ENCODE measurements at regions not wholly inside any gene's neighbourhood (a gene's known extent, or its start where the extent isn't known, plus 50 kb on each side); places are given as distances from the start of the nearest gene placed in this dataset.
A peak's percentile ranks its signal among the peaks of the same experiment; 100 is the strongest.
"Not testable (repeated sequence)": the region's sequence is repeated elsewhere in the genome, so short reads cannot be mapped to it uniquely, and the experiment has no call there.

DNA sequence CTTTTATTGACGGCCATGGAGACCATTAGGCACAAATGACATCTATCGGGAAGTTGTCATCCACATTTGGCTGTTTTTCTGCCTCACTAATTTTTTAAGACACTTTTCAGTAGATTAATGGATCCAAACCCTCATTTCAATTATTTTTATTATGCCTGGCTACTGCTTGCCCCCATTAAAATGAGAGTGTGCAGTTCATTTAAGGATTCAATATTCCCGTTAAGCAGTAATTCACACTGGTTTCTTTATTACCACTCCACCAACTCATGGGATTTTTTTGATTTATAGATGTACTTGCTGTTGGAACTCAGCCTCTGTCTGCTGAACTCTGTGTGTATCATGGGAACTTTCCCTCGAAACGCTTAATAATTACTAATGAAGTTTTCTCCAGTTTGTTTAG, 291.8 kb upstream of the PRKX start:
- Histone ChIP-seq H3K4me1 (ENCODE audit: control insufficient read depth in 2 of 2, insufficient read depth in 2 of 2, low read length in 1 of 2) (no peaks in the 10 kb centered on the region), H3K36me3 (ENCODE audit: control insufficient read depth in 2 of 2, insufficient read depth in 2 of 2, low read length in 1 of 2) (no peaks in the 10 kb centered on the region), H3K9me3 (ENCODE audit: control insufficient read depth in 2 of 2, insufficient read depth in 1 of 2, low read depth in 1 of 2, low read length in 1 of 2) (no peaks in the 10 kb centered on the region), H3K4me3 (ENCODE audit: low read depth in 1 of 2, low read length in 2 of 2) (no peak overlapping the region), H3K27ac (ENCODE audit: low read depth in 2 of 2, low read length in 1 of 2) (no peak overlapping the region), H3K27me3 (ENCODE audit: control insufficient read depth in 1 of 2, insufficient read depth in 2 of 2, low read length in 2 of 2) (no peaks in the 10 kb centered on the region)
- WGBS, 2 donors = 75 to 86% methylated on average over 5 of the region's 5 CpGs

DNA sequence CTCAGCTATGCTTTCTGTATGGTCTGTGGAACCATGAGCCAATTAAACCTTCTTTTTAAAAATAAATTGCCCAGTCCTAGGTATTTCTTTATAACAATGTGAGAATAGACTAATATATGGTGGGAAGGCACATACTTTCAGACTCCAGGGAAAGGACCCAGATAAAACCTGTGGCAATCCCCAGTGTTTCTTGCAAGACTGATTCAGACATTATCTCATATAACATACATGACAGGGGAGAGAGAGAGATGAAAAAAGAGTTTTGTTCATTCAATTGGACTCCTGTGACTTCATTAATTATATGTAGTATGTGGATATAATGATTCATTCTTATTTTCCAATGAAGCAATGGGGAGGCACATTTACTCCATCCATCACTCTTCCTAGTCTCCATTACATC, 291.4 kb upstream of the PRKX start:
- no peaks in the 10 kb centered on the region for H3K27me3 ChIP-seq (ENCODE audit: control insufficient read depth in 1 of 2, insufficient read depth in 2 of 2, low read length in 2 of 2)
- no peaks in the 10 kb centered on the region for H3K4me1 ChIP-seq (ENCODE audit: control insufficient read depth in 2 of 2, insufficient read depth in 2 of 2, low read length in 1 of 2)
- no peak overlapping the region for H3K27ac ChIP-seq (ENCODE audit: low read depth in 2 of 2, low read length in 1 of 2)
- H3K4me3 ChIP-seq (ENCODE audit: low read depth in 1 of 2, low read length in 2 of 2) = no peak overlapping the region
- no peaks in the 10 kb centered on the region for H3K36me3 ChIP-seq (ENCODE audit: control insufficient read depth in 2 of 2, insufficient read depth in 2 of 2, low read length in 1 of 2)
- H3K9me3 ChIP-seq (ENCODE audit: control insufficient read depth in 2 of 2, insufficient read depth in 1 of 2, low read depth in 1 of 2, low read length in 1 of 2) = no peaks in the 10 kb centered on the region

DNA sequence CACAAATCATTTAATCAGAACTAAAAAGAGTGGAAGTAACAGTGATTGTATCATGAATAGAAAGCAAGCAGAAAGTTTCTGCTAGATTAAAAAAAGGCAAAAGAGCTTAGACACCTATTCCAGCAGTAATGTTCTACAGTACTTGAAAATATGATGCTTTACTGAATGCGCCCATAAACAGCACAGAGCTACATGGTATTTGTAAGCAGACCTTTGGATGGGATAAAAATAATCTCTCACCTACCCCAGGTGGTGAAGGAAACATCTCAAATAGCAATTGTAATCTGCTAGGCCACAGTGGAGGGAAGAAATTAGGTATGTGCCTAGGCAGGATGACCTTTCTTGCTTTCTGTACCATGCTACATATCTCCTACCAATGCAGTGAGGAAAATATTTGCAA, 280.9 kb upstream of the PRKX start:
- Histone ChIP-seq H3K4me3 (ENCODE audit: low read depth in 1 of 2, low read length in 2 of 2) (no peak overlapping the region), H3K4me1 (ENCODE audit: control insufficient read depth in 2 of 2, insufficient read depth in 2 of 2, low read length in 1 of 2) (no peaks in the 10 kb centered on the region), H3K9me3 (ENCODE audit: control insufficient read depth in 2 of 2, insufficient read depth in 1 of 2, low read depth in 1 of 2, low read length in 1 of 2) (no peaks in the 10 kb centered on the region), H3K36me3 (ENCODE audit: control insufficient read depth in 2 of 2, insufficient read depth in 2 of 2, low read length in 1 of 2) (no peaks in the 10 kb centered on the region), H3K27ac (ENCODE audit: low read depth in 2 of 2, low read length in 1 of 2) (no peak overlapping the region), H3K27me3 (ENCODE audit: control insufficient read depth in 1 of 2, insufficient read depth in 2 of 2, low read length in 2 of 2) (no peaks in the 10 kb centered on the region)
- 96 to 97% methylated on average over 1 of the region's 1 CpG for WGBS, 2 donors

GRCh38 chrX:3990569-3990968, 277.1 kb upstream of the PRKX start:
- H3K4me1 ChIP-seq (ENCODE audit: control insufficient read depth in 2 of 2, insufficient read depth in 2 of 2, low read length in 1 of 2) = no peaks in the 10 kb centered on the region
- no peaks in the 10 kb centered on the region for H3K36me3 ChIP-seq (ENCODE audit: control insufficient read depth in 2 of 2, insufficient read depth in 2 of 2, low read length in 1 of 2)
- no peak overlapping the region for H3K27ac ChIP-seq (ENCODE audit: low read depth in 2 of 2, low read length in 1 of 2)
- WGBS, 2 donors = 60 to 65% methylated on average over 1 of the region's 1 CpG
- H3K27me3 ChIP-seq (ENCODE audit: control insufficient read depth in 1 of 2, insufficient read depth in 2 of 2, low read length in 2 of 2) = no peaks in the 10 kb centered on the region
- no peaks in the 10 kb centered on the region for H3K9me3 ChIP-seq (ENCODE audit: control insufficient read depth in 2 of 2, insufficient read depth in 1 of 2, low read depth in 1 of 2, low read length in 1 of 2)
- no peak overlapping the region for H3K4me3 ChIP-seq (ENCODE audit: low read depth in 1 of 2, low read length in 2 of 2)

DNA sequence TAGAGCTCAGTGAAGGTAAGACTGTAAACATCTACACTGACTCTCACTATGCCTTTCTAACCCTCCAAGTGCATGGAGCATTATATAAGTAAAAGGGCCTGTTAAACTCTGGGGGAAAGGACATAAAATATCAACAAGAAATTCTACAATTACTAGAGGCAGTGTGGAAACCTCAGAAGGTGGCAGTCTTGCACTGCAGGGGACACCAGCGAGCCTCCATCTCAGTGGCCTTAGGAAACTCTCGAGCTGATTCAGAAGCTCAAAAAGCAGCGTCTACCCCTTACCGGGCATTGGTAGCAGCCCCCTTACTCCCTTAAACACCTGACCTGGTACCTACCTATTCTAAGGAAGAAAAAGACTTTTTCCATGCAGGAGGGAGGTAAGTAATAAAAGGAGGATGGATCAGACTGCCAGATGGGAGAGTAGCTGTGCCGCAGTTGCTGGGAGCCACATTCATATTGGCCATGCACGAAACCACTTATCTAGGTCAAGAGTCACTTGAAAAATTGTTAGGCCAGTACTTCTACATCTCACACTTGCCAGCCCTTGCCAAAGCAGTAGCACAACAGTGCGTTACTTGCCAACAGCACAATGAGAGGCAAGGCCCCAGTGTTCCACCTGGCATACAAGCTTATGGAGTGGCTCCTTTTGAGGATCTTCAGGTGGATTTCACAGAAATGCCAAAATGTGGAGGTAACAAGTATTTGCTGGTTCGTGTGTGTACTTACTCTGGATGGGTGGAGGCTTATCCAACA, 258.8 kb upstream of the PRKX start:
- not testable (repeated sequence) for H3K27ac ChIP-seq (ENCODE audit: low read depth in 2 of 2, low read length in 1 of 2); H3K9me3 ChIP-seq (ENCODE audit: control insufficient read depth in 2 of 2, insufficient read depth in 1 of 2, low read depth in 1 of 2, low read length in 1 of 2); H3K36me3 ChIP-seq (ENCODE audit: control insufficient read depth in 2 of 2, insufficient read depth in 2 of 2, low read length in 1 of 2); H3K4me1 ChIP-seq (ENCODE audit: control insufficient read depth in 2 of 2, insufficient read depth in 2 of 2, low read length in 1 of 2); H3K4me3 ChIP-seq (ENCODE audit: low read depth in 1 of 2, low read length in 2 of 2); H3K27me3 ChIP-seq (ENCODE audit: control insufficient read depth in 1 of 2, insufficient read depth in 2 of 2, low read length in 2 of 2)
- WGBS, 2 donors = 64 to 67% methylated on average over 8 of the region's 8 CpGs

DNA sequence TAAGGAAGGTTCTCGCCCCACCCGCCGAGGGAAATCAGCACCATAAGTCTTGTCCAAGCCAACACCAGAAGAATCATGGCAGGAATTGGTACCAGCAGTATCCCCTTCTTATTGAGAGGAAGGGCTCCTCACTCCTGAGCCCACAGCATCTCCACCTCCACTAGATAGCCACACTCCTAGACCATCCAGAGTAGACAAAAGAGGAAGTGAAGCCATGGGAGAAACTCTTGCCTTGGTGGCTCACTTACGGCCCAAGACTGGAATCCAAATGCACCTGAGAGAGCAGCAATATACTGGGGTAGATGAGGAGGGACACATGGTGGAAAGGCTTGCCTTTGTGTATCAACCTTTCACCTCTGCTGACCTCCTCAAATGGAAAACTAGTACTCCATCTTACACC, 255.3 kb upstream of the PRKX start:
- Histone ChIP-seq H3K4me3 (ENCODE audit: low read depth in 1 of 2, low read length in 2 of 2) (no peak overlapping the region), H3K27me3 (ENCODE audit: control insufficient read depth in 1 of 2, insufficient read depth in 2 of 2, low read length in 2 of 2) (no peaks in the 10 kb centered on the region), H3K36me3 (ENCODE audit: control insufficient read depth in 2 of 2, insufficient read depth in 2 of 2, low read length in 1 of 2) (no peaks in the 10 kb centered on the region), H3K4me1 (ENCODE audit: control insufficient read depth in 2 of 2, insufficient read depth in 2 of 2, low read length in 1 of 2) (no peaks in the 10 kb centered on the region), H3K9me3 (ENCODE audit: control insufficient read depth in 2 of 2, insufficient read depth in 1 of 2, low read depth in 1 of 2, low read length in 1 of 2) (no peaks in the 10 kb centered on the region), H3K27ac (ENCODE audit: low read depth in 2 of 2, low read length in 1 of 2) (no peak overlapping the region)
- WGBS, 2 donors = 97 to 98% methylated on average over 4 of the region's 4 CpGs

GRCh38 chrX:3963980-3964379, 250.5 kb upstream of the PRKX start:
- Histone ChIP-seq H3K4me3 (ENCODE audit: low read depth in 1 of 2, low read length in 2 of 2) (no peak overlapping the region), H3K27me3 (ENCODE audit: control insufficient read depth in 1 of 2, insufficient read depth in 2 of 2, low read length in 2 of 2) (no peaks in the 10 kb centered on the region), H3K36me3 (ENCODE audit: control insufficient read depth in 2 of 2, insufficient read depth in 2 of 2, low read length in 1 of 2) (no peaks in the 10 kb centered on the region), H3K9me3 (ENCODE audit: control insufficient read depth in 2 of 2, insufficient read depth in 1 of 2, low read depth in 1 of 2, low read length in 1 of 2) (no peaks in the 10 kb centered on the region), H3K4me1 (ENCODE audit: control insufficient read depth in 2 of 2, insufficient read depth in 2 of 2, low read length in 1 of 2) (no peaks in the 10 kb centered on the region), H3K27ac (ENCODE audit: low read depth in 2 of 2, low read length in 1 of 2) (no peak overlapping the region)
- WGBS, 2 donors = 49 to 70% methylated on average over 6 of the region's 6 CpGs

DNA sequence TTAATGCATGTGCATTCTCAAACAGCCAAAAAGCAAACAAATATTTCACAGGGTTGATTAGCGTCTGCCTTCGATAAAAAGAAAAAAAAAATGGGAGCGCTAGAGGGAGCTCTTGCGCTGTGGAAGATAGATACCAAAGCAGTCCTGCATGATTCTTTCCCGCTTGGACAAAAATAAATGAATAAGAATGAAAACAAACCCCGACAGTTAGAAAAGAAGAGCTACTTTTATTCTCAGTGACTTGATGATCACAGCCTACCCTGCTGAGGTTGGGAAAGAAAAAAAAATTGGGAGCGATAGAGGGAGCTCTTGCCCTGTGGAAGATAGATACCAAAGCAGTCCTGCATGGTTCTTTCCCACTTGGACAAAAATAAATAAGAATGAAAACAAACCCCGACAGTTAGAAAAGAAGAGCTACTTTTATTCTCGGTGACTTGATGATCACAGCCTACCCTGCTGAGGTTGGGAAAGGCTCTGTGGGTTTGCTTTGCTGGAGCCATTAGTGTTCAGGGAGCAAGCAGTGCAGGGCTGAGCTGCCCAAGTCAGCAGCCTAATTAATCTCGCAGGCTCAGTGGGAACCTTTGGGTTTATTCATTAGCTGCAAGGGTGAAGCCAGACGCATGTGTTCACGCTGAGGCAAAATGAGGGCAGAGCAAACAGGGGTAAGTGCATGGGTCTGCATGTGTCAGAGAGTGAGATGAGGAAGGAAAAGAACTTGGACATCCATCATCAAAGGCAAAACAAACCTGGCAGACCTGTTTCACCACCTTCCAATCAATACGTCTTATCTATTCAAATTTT, 249.3 kb upstream of the PRKX start:
- no peak overlapping the region for H3K27ac ChIP-seq (ENCODE audit: low read depth in 2 of 2, low read length in 1 of 2)
- H3K4me1 ChIP-seq (ENCODE audit: control insufficient read depth in 2 of 2, insufficient read depth in 2 of 2, low read length in 1 of 2) = no peaks in the 10 kb centered on the region
- WGBS, 2 donors = 2 to 3% methylated on average over 13 of the region's 13 CpGs
- H3K9me3 ChIP-seq (ENCODE audit: control insufficient read depth in 2 of 2, insufficient read depth in 1 of 2, low read depth in 1 of 2, low read length in 1 of 2) = no peaks in the 10 kb centered on the region
- H3K36me3 ChIP-seq (ENCODE audit: control insufficient read depth in 2 of 2, insufficient read depth in 2 of 2, low read length in 1 of 2) = no peaks in the 10 kb centered on the region
- peak overlapping the region in 1 of 2 donors; percentile 3 for H3K4me3 ChIP-seq (ENCODE audit: low read depth in 1 of 2, low read length in 2 of 2)
- no peaks in the 10 kb centered on the region for H3K27me3 ChIP-seq (ENCODE audit: control insufficient read depth in 1 of 2, insufficient read depth in 2 of 2, low read length in 2 of 2)

DNA sequence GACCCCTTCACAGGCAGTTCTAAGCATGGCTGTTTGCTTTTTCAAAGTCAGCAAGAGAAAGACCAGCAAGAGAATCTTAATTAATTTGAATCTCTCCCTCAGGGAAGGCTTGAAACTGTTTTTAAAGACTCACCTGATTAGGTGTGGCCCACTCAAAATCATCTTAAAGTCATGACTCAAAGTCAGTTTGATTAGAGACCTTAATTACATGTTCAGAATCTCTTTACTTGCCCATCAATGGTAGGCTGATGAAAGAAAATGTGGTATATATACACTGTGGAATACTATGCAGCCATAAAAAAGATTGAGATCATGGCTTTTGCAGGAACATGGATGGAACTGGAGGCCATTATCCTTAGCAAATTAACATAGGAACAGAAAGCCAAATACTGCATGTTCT, 247.5 kb upstream of the PRKX start:
- H3K4me3 ChIP-seq (ENCODE audit: low read depth in 1 of 2, low read length in 2 of 2) = no peak overlapping the region
- no peaks in the 10 kb centered on the region for H3K4me1 ChIP-seq (ENCODE audit: control insufficient read depth in 2 of 2, insufficient read depth in 2 of 2, low read length in 1 of 2)
- H3K27me3 ChIP-seq (ENCODE audit: control insufficient read depth in 1 of 2, insufficient read depth in 2 of 2, low read length in 2 of 2) = no peaks in the 10 kb centered on the region
- H3K27ac ChIP-seq (ENCODE audit: low read depth in 2 of 2, low read length in 1 of 2) = no peak overlapping the region
- no peaks in the 10 kb centered on the region for H3K36me3 ChIP-seq (ENCODE audit: control insufficient read depth in 2 of 2, insufficient read depth in 2 of 2, low read length in 1 of 2)
- no peaks in the 10 kb centered on the region for H3K9me3 ChIP-seq (ENCODE audit: control insufficient read depth in 2 of 2, insufficient read depth in 1 of 2, low read depth in 1 of 2, low read length in 1 of 2)

GRCh38 chrX:3951859-3952258, 238.4 kb upstream of the PRKX start:
- H3K27me3 ChIP-seq (ENCODE audit: control insufficient read depth in 1 of 2, insufficient read depth in 2 of 2, low read length in 2 of 2) = no peaks in the 10 kb centered on the region
- no peak overlapping the region for H3K4me3 ChIP-seq (ENCODE audit: low read depth in 1 of 2, low read length in 2 of 2)
- no peak overlapping the region for H3K27ac ChIP-seq (ENCODE audit: low read depth in 2 of 2, low read length in 1 of 2)
- no peaks in the 10 kb centered on the region for H3K36me3 ChIP-seq (ENCODE audit: control insufficient read depth in 2 of 2, insufficient read depth in 2 of 2, low read length in 1 of 2)
- 75 to 81% methylated on average over 2 of the region's 2 CpGs for WGBS, 2 donors
- H3K9me3 ChIP-seq (ENCODE audit: control insufficient read depth in 2 of 2, insufficient read depth in 1 of 2, low read depth in 1 of 2, low read length in 1 of 2) = no peaks in the 10 kb centered on the region
- no peaks in the 10 kb centered on the region for H3K4me1 ChIP-seq (ENCODE audit: control insufficient read depth in 2 of 2, insufficient read depth in 2 of 2, low read length in 1 of 2)

Measured in esophagus (tissue), 2 donors.